Right atrium auricular region (tissue), 2 donors: ENCODE measurements at regions not wholly inside any gene's neighbourhood (a gene's known extent, or its start where the extent isn't known, plus 50 kb on each side); places are given as distances from the start of the nearest gene placed in this dataset.

Source experiments
- DNase-seq: peaks from one replicate; pipeline ENCODE4 v3.0.0-alpha.2; 2019; ENCODE audit warnings: low spot score
- H3K27ac ChIP-seq, 2 donors: fragments of 200-600 bp; sonication (generic); 1 replicate in 1 of 2; 2 replicates in 1 of 2; pipeline ENCODE4 v1.5.1; 2016 to 2019
- H3K27me3 ChIP-seq, 2 donors: fragments of 200-600 bp; sonication (generic); one replicate each; pipeline versions ENCODE4 v1.5.1 to v1.6.0; 2017 to 2019
- H3K36me3 ChIP-seq: fragments of 200-600 bp; sonication (generic); one replicate; pipeline ENCODE4 v1.5.1; 2016
- H3K4me1 ChIP-seq, 2 donors: fragments of 200-600 bp; sonication (generic); one replicate each; pipeline versions ENCODE4 v1.5.1 to v1.6.0; 2017 to 2019
- H3K4me3 ChIP-seq, 2 donors: fragments of 200-600 bp; sonication (generic); 1 replicate in 1 of 2; 2 replicates in 1 of 2; pipeline ENCODE4 v1.5.1; 2017 to 2019; ENCODE audit warnings: mild to moderate bottlenecking in 1 of 2, moderate library complexity in 1 of 2
- H3K9me3 ChIP-seq, 2 donors: fragments of 200-600 bp; sonication (generic); one replicate each; pipeline ENCODE4 v1.5.1; 2019
- CTCF ChIP-seq, 2 donors: fragments of 200-600 bp; sonication (generic); IDR thresholded peaks; one replicate each; pipeline ENCODE4 v1.5.1; 2019; ENCODE audit warnings: antibody characterized with exemption in 2 of 2

- no peak overlapping the region for H3K27ac ChIP-seq
- H3K9me3 ChIP-seq: peaks cover 0 to 39% of the 10 kb centered on the region in 2 donors
- H3K27me3 ChIP-seq: no peaks in the 10 kb centered on the region
- DNase-seq: no peak
- H3K4me3 ChIP-seq: no peak overlapping the region
- H3K36me3 ChIP-seq: no peaks in the 10 kb centered on the region
- H3K4me1 ChIP-seq: no peaks in the 10 kb centered on the region
- TF ChIP-seq CTCF (IDR thresholded peaks at IDR 0.05): no peak
Observed at GRCh38 chr6:126133984-126134383, 147.6 kb downstream of the TRMT11 start.

- no peak for TF ChIP-seq CTCF (IDR thresholded peaks at IDR 0.05)
- H3K4me3 ChIP-seq: no peak overlapping the region
- no peak for DNase-seq
- H3K4me1 ChIP-seq: no peaks in the 10 kb centered on the region
- H3K9me3 ChIP-seq: peaks cover 0 to 41% of the 10 kb centered on the region in 2 donors
- H3K27ac ChIP-seq: no peak overlapping the region
- no peaks in the 10 kb centered on the region for H3K36me3 ChIP-seq
- no peaks in the 10 kb centered on the region for H3K27me3 ChIP-seq
Observed at GRCh38 chr6:126134491-126134890, 148.2 kb downstream of the TRMT11 start.

GRCh38 chr6:126140015-126140414 lies 153.7 kb downstream of the TRMT11 start:
- Histone ChIP-seq H3K4me3 (no peak overlapping the region), H3K36me3 (no peaks in the 10 kb centered on the region), H3K27ac (no peak overlapping the region), H3K27me3 (no peaks in the 10 kb centered on the region), H3K4me1 (no peaks in the 10 kb centered on the region), H3K9me3 (peaks cover 0 to 31% of the 10 kb centered on the region in 2 donors)
- no peak for TF ChIP-seq CTCF (IDR thresholded peaks at IDR 0.05)
- no peak for DNase-seq

- Histone ChIP-seq H3K4me1 (no peaks in the 10 kb centered on the region), H3K36me3 (no peaks in the 10 kb centered on the region), H3K4me3 (no peak overlapping the region), H3K9me3 (peaks cover 0 to 11% of the 10 kb centered on the region in 2 donors), H3K27me3 (no peaks in the 10 kb centered on the region), H3K27ac (no peak overlapping the region)
- DNase-seq: no peak
- no peak for TF ChIP-seq CTCF (IDR thresholded peaks at IDR 0.05)
Observed at GRCh38 chr6:126143761-126144251, 157.5 kb downstream of the TRMT11 start.

GRCh38 chr6:126145351-126145750 lies 159.0 kb downstream of the TRMT11 start:
- Histone ChIP-seq H3K27me3 (no peaks in the 10 kb centered on the region), H3K27ac (no peak overlapping the region), H3K4me3 (no peak overlapping the region), H3K9me3 (peaks cover 0 to under 1% of the 10 kb centered on the region in 2 donors), H3K4me1 (no peaks in the 10 kb centered on the region), H3K36me3 (no peaks in the 10 kb centered on the region)
- DNase-seq: no peak
- no peak for TF ChIP-seq CTCF (IDR thresholded peaks at IDR 0.05)

GRCh38 chr6:126147291-126147815 lies 161.0 kb downstream of the TRMT11 start:
- Histone ChIP-seq H3K4me1 (no peaks in the 10 kb centered on the region), H3K27ac (no peak overlapping the region), H3K4me3 (no peak overlapping the region), H3K27me3 (no peaks in the 10 kb centered on the region), H3K9me3 (no peaks in the 10 kb centered on the region), H3K36me3 (no peaks in the 10 kb centered on the region)
- no peak for TF ChIP-seq CTCF (IDR thresholded peaks at IDR 0.05)
- DNase-seq: no peak
